SU-DHL-6 (cell line): ENCODE measurements at regions not wholly inside any gene's neighbourhood (a gene's known extent, or its start where the extent isn't known, plus 50 kb on each side); places are given as distances from the start of the nearest gene placed in this dataset.

Experiments used
- H2AFZ ChIP-seq: fragments of 200-600 bp; sonication (generic); 2 replicates; pipeline ENCODE4 v1.6.1; 2014; ENCODE audit warnings: low read depth, mild to moderate bottlenecking, moderate library complexity, mixed read lengths, antibody characterized with exemption, low read length; ENCODE audit not compliant: severe bottlenecking
- H3F3A ChIP-seq: fragments of 200-600 bp; shearing (Covaris generic); 2 replicates; pipeline ENCODE4 v1.6.0; 2016; ENCODE audit warnings: antibody characterized with exemption, mild to moderate bottlenecking; ENCODE audit not compliant: insufficient read depth
- H3K27ac ChIP-seq: fragments of 200-600 bp; sonication (generic); 2 replicates; pipeline ENCODE4 v1.5.1; 2016; ENCODE audit warnings: low read depth, mild to moderate bottlenecking, low read length, moderate library complexity, mixed read lengths
- H3K27me3 ChIP-seq: fragments of 200-600 bp; sonication (generic), shearing (Covaris generic); 2 replicates; pipeline ENCODE4 v1.6.0; 2014; ENCODE audit warnings: mild to moderate bottlenecking, low read length
- H3K36me3 ChIP-seq: fragments of 200-600 bp; sonication (generic); 2 replicates; pipeline ENCODE4 v1.6.1; 2014; ENCODE audit warnings: mild to moderate bottlenecking, low read length, mixed read lengths
- H3K4me2 ChIP-seq: fragments of 300-600, 200-600 bp; shearing (Covaris generic), sonication (generic); 2 replicates; pipeline ENCODE4 v1.6.0; 2014; ENCODE audit warnings: low read length, low read depth, mild to moderate bottlenecking; ENCODE audit not compliant: poor library complexity, severe bottlenecking
- H3K4me3 ChIP-seq: fragments of 200-600 bp; sonication (generic); 2 replicates; pipeline ENCODE4 v1.5.1; 2014; ENCODE audit warnings: antibody characterized with exemption, low read length, mild to moderate bottlenecking, mixed read lengths; ENCODE audit not compliant: insufficient read depth, poor library complexity, severe bottlenecking
- H3K79me2 ChIP-seq: fragments of 200-600 bp; sonication (generic); 2 replicates; pipeline ENCODE4 v1.6.1; 2014; ENCODE audit warnings: mild to moderate bottlenecking, low read length, moderate library complexity; ENCODE audit not compliant: insufficient read depth
- H3K9ac ChIP-seq: fragments of 200-600 bp; sonication (generic); 2 replicates; pipeline ENCODE4 v1.7.0; 2014; ENCODE audit warnings: mild to moderate bottlenecking, low read length
- H3K9me2 ChIP-seq: fragments of 200-600 bp; sonication (generic); replicated peaks from 2 replicates; pipeline ENCODE4 v1.6.1; 2014; ENCODE audit warnings: low read length; ENCODE audit not compliant: insufficient read depth
- H3K9me3 ChIP-seq: fragments of 200-600 bp; sonication (generic); 2 replicates; pipeline ENCODE4 v1.6.1; 2014; ENCODE audit warnings: low read length, mixed read lengths; ENCODE audit not compliant: insufficient read depth
- H4K20me1 ChIP-seq: fragments of 200-600 bp; sonication (generic); 2 replicates; pipeline ENCODE4 v1.6.1; 2014; ENCODE audit warnings: low read depth, mild to moderate bottlenecking, antibody characterized with exemption, low read length, moderate library complexity, mixed read lengths
- CTCF ChIP-seq: fragments of 200-600 bp; sonication (generic); IDR thresholded peaks from one replicate; pipeline ENCODE4 v1.5.1; 2017; ENCODE audit warnings: antibody characterized with exemption, mild to moderate bottlenecking, low read length, moderate library complexity; ENCODE audit not compliant: insufficient read depth, poor library complexity, severe bottlenecking
- EZH2phosphoT487 ChIP-seq: fragments of 200-600 bp; sonication (generic), shearing (Covaris generic); conservative IDR thresholded peaks from 2 replicates; pipeline ENCODE4 v1.6.1; 2018; ENCODE audit warnings: mild to moderate bottlenecking, antibody characterized with exemption, low read length, moderate library complexity, mixed read lengths

GRCh38 chr6:117079951-117080350 is 185.4 kb upstream of the VGLL2 start:
- Histone ChIP-seq H3K36me3 (no peaks in the 10 kb centered on the region), H3K79me2 (no peaks in the 10 kb centered on the region), H3K27ac (no peak overlapping the region), H3K9me3 (no peaks in the 10 kb centered on the region), H3K4me3 (no peak overlapping the region), H3K9ac (no peak overlapping the region), H3K9me2 (no peaks in the 10 kb centered on the region), H2AFZ (no peak overlapping the region), H3F3A (no peaks in the 10 kb centered on the region), H3K4me2 (no peak overlapping the region), H3K27me3 (no peaks in the 10 kb centered on the region), H4K20me1 (no peaks in the 10 kb centered on the region)
- no peak for TF ChIP-seq EZH2phosphoT487
- TF ChIP-seq CTCF, result no peak

GRCh38 chr6:117089604-117090003 is 175.8 kb upstream of the VGLL2 start:
- Histone ChIP-seq H3K27ac (no peak overlapping the region), H3K9me3 (no peaks in the 10 kb centered on the region), H2AFZ (no peak overlapping the region), H3K4me3 (no peak overlapping the region), H3K27me3 (no peaks in the 10 kb centered on the region), H3K9me2 (no peaks in the 10 kb centered on the region), H4K20me1 (no peaks in the 10 kb centered on the region), H3K4me2 (no peak overlapping the region), H3F3A (no peaks in the 10 kb centered on the region), H3K9ac (no peak overlapping the region), H3K79me2 (no peaks in the 10 kb centered on the region), H3K36me3 (no peaks in the 10 kb centered on the region)
- no peak for TF ChIP-seq CTCF
- TF ChIP-seq EZH2phosphoT487, result no peak

- no peaks in the 10 kb centered on the region for H3K36me3 ChIP-seq
- no peak overlapping the region for H3K27ac ChIP-seq
- H3K4me3 ChIP-seq, result no peak overlapping the region
- no peak overlapping the region for H3K9ac ChIP-seq
- no peak for TF ChIP-seq EZH2phosphoT487
- no peak for TF ChIP-seq CTCF
- H3K27me3 ChIP-seq, result no peaks in the 10 kb centered on the region
- H3K4me2 ChIP-seq, result no peak overlapping the region
- no peaks in the 10 kb centered on the region for H4K20me1 ChIP-seq
- no peaks in the 10 kb centered on the region for H3K79me2 ChIP-seq
- no peaks in the 10 kb centered on the region for H3F3A ChIP-seq
- H2AFZ ChIP-seq, result no peak overlapping the region
- no peaks in the 10 kb centered on the region for H3K9me3 ChIP-seq
- H3K9me2 ChIP-seq, result no peaks in the 10 kb centered on the region
These were observed 155.2 kb upstream of the VGLL2 start for GRCh38 chr6:117110146-117110545.

- TF ChIP-seq EZH2phosphoT487, result no peak
- no peak for TF ChIP-seq CTCF
- H3K27me3 ChIP-seq, result no peaks in the 10 kb centered on the region
- no peak overlapping the region for H3K27ac ChIP-seq
- H3K36me3 ChIP-seq, result no peaks in the 10 kb centered on the region
- H3K9me2 ChIP-seq, result no peaks in the 10 kb centered on the region
- no peak overlapping the region for H3K9ac ChIP-seq
- H3K4me3 ChIP-seq, result no peak overlapping the region
- H3K4me2 ChIP-seq, result no peak overlapping the region
- no peaks in the 10 kb centered on the region for H3K79me2 ChIP-seq
- no peaks in the 10 kb centered on the region for H3F3A ChIP-seq
- H4K20me1 ChIP-seq, result no peaks in the 10 kb centered on the region
- H3K9me3 ChIP-seq, result no peaks in the 10 kb centered on the region
- no peak overlapping the region for H2AFZ ChIP-seq
These were observed 154.6 kb upstream of the VGLL2 start for GRCh38 chr6:117110737-117111136.
